ENCODE measurements at regions not wholly inside any gene's neighbourhood (a gene's known extent, or its start where the extent isn't known, plus 50 kb on each side); places are given as distances from the start of the nearest gene placed in this dataset.

DNA sequence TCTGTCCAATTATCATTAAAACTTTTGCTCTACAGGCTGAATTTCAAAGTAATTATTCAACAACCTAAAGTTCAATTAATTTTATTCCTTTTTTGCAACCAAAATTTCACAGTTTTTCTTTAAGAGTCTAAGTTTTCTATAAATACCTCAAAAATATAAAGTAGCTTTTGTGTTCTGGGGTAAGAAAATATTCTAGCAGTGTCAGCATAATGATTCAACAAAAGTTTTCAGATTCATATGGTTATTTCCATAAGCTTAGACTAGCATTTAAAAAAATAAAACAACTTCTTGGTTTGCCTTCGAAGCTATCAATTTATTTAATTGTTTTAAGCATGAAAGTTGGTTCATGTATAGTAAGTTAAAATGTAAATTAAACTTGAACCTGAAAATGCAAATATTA is 1962.3 kb upstream of the CDH6 start:
- Histone ChIP-seq H3K4me3 (no peak overlapping the region), H3K79me2 (ENCODE audit: low read depth) (no peaks in the 10 kb centered on the region), H4K20me1 (ENCODE audit: low read depth) (no peaks in the 10 kb centered on the region), H3K36me3 (no peaks in the 10 kb centered on the region), H3K4me2 (peak overlapping the region; percentile 10), H3K27me3 (no peaks in the 10 kb centered on the region), H3K27ac (peak overlapping the region; percentile 32), H3F3A (ENCODE audit: low read depth) (no peaks in the 10 kb centered on the region), H3K9me3 (ENCODE audit: low read depth) (no peaks in the 10 kb centered on the region), H3K4me1 (peaks cover 9% of the 10 kb centered on the region), H2AFZ (replicated peaks) (no peak overlapping the region), H3K9ac (no peak overlapping the region)
- H3K9me3 Mint-ChIP-seq: no peaks in the 10 kb centered on the region
- DNase-seq (ENCODE audit: low spot score): no peak
- peaks cover 7% of the 10 kb centered on the region for H3K4me1 Mint-ChIP-seq
- H3K27me3 Mint-ChIP-seq (ENCODE audit: insufficient read depth, low read depth): peaks cover 4% of the 10 kb centered on the region
- no peak overlapping the region for H3K4me3 Mint-ChIP-seq
- H3K27ac Mint-ChIP-seq: no peak overlapping the region
- H3K36me3 Mint-ChIP-seq: no peaks in the 10 kb centered on the region
- no peak for TF ChIP-seq EZH2phosphoT487 (IDR thresholded peaks at IDR 0.05)
- TF ChIP-seq EZH2 (IDR thresholded peaks at IDR 0.05): no peak
- TF ChIP-seq, protein P1, sequence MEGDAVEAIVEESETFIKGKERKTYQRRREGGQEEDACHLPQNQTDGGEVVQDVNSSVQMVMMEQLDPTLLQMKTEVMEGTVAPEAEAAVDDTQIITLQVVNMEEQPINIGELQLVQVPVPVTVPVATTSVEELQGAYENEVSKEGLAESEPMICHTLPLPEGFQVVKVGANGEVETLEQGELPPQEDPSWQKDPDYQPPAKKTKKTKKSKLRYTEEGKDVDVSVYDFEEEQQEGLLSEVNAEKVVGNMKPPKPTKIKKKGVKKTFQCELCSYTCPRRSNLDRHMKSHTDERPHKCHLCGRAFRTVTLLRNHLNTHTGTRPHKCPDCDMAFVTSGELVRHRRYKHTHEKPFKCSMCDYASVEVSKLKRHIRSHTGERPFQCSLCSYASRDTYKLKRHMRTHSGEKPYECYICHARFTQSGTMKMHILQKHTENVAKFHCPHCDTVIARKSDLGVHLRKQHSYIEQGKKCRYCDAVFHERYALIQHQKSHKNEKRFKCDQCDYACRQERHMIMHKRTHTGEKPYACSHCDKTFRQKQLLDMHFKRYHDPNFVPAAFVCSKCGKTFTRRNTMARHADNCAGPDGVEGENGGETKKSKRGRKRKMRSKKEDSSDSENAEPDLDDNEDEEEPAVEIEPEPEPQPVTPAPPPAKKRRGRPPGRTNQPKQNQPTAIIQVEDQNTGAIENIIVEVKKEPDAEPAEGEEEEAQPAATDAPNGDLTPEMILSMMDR (IDR thresholded peaks at IDR 0.05): no peak

DNA sequence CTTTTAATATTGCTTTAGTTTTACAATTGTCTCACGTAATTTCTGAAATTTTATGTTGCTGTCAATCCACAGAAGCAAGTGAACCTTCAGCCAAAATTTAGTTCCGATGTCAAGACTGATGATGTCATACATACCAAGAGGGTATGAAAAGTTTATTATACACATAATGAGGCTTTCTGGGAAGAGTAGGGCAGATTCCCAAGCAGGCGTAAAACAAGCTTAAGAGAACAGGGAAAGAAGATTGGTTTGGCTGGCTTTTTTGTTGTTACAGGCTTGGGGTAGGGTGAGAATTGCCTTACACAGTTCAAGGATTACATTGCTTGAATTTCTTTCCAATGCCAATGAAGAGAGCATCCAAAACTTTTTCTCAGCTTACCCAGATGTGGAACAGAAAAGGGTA is 1962.9 kb upstream of the CDH6 start:
- Histone ChIP-seq H3K9me3 (ENCODE audit: low read depth) (no peaks in the 10 kb centered on the region), H2AFZ (replicated peaks) (no peak overlapping the region), H4K20me1 (ENCODE audit: low read depth) (no peaks in the 10 kb centered on the region), H3K4me3 (no peak overlapping the region), H3K36me3 (no peaks in the 10 kb centered on the region), H3F3A (ENCODE audit: low read depth) (no peaks in the 10 kb centered on the region), H3K27me3 (no peaks in the 10 kb centered on the region), H3K4me1 (peaks cover 9% of the 10 kb centered on the region), H3K27ac (peak overlapping the region; percentile 32), H3K9ac (no peak overlapping the region), H3K4me2 (peak overlapping the region; percentile 10), H3K79me2 (ENCODE audit: low read depth) (no peaks in the 10 kb centered on the region)
- no peak overlapping the region for H3K27ac Mint-ChIP-seq
- peaks cover 7% of the 10 kb centered on the region for H3K4me1 Mint-ChIP-seq
- peak; percentile 56 for DNase-seq (ENCODE audit: low spot score)
- H3K9me3 Mint-ChIP-seq: no peaks in the 10 kb centered on the region
- H3K27me3 Mint-ChIP-seq (ENCODE audit: insufficient read depth, low read depth): peaks cover 4% of the 10 kb centered on the region
- TF ChIP-seq, protein P1 (IDR thresholded peaks at IDR 0.05): no peak
- TF ChIP-seq EZH2phosphoT487 (IDR thresholded peaks at IDR 0.05): no peak
- TF ChIP-seq EZH2 (IDR thresholded peaks at IDR 0.05): no peak
- H3K4me3 Mint-ChIP-seq: no peak overlapping the region
- no peaks in the 10 kb centered on the region for H3K36me3 Mint-ChIP-seq

DNA sequence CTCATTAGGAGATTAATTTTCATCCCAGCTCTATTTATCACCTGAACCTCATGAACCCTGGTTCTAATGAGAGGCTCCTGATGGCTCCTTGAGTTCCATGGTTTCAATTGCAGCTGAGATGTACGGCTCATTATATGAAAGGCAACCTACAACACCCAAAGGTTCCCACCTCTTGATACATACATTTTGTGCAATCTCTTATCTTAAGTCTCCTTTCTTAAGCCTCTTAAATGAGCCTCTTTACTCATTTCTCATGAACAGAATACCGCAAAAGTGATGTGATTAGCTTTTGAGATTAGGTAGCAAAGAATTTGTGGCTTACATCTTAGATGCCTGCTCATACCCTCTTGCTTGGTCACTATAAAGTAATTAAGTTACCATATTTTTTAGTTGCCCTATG is 1964.0 kb upstream of the CDH6 start:
- no peaks in the 10 kb centered on the region for H3K36me3 Mint-ChIP-seq
- no peaks in the 10 kb centered on the region for H3K79me2 ChIP-seq (ENCODE audit: low read depth)
- H3K9me3 ChIP-seq (ENCODE audit: low read depth): no peaks in the 10 kb centered on the region
- H3K9ac ChIP-seq: no peak overlapping the region
- H3K27ac Mint-ChIP-seq: no peak overlapping the region
- H3K27ac ChIP-seq: no peak overlapping the region
- H3K27me3 Mint-ChIP-seq (ENCODE audit: insufficient read depth, low read depth): peaks cover 4% of the 10 kb centered on the region
- no peak overlapping the region for H2AFZ ChIP-seq (replicated peaks)
- H3K4me3 ChIP-seq: no peak overlapping the region
- H4K20me1 ChIP-seq (ENCODE audit: low read depth): no peaks in the 10 kb centered on the region
- H3F3A ChIP-seq (ENCODE audit: low read depth): no peaks in the 10 kb centered on the region
- no peaks in the 10 kb centered on the region for H3K9me3 Mint-ChIP-seq
- no peaks in the 10 kb centered on the region for H3K27me3 ChIP-seq
- peaks cover 9% of the 10 kb centered on the region for H3K4me1 ChIP-seq
- TF ChIP-seq EZH2 (IDR thresholded peaks at IDR 0.05) (no peak), EZH2phosphoT487 (IDR thresholded peaks at IDR 0.05) (no peak)
- TF ChIP-seq, protein P1 (IDR thresholded peaks at IDR 0.05): no peak
- peaks cover 7% of the 10 kb centered on the region for H3K4me1 Mint-ChIP-seq
- H3K4me3 Mint-ChIP-seq: no peak overlapping the region
- DNase-seq (ENCODE audit: low spot score): no peak
- H3K4me2 ChIP-seq: no peak overlapping the region
- H3K36me3 ChIP-seq: no peaks in the 10 kb centered on the region
